GM23248 (cell line): ENCODE measurements at regions not wholly inside any gene's neighbourhood (a gene's known extent, or its start where the extent isn't known, plus 50 kb on each side); places are given as distances from the start of the nearest gene placed in this dataset.

Source experiments
- DNase-seq: peaks from one replicate; pipeline ENCODE4 v3.0.0-alpha.2; 2015
- H2AFZ ChIP-seq: fragments of 200-600 bp; sonication (generic); 2 replicates; pipeline ENCODE4 v1.6.1; 2016; ENCODE audit warnings: antibody characterized with exemption
- H3F3A ChIP-seq: fragments of 200-600 bp; sonication (generic); 2 replicates; pipeline ENCODE4 v1.6.1; 2016; ENCODE audit warnings: mild to moderate bottlenecking, antibody characterized with exemption, mixed run types; ENCODE audit not compliant: insufficient read depth
- H3K27ac ChIP-seq: fragments of 200-600 bp; sonication (generic); 2 replicates; pipeline ENCODE4 v1.5.1; 2016; ENCODE audit warnings: mild to moderate bottlenecking
- H3K27me3 ChIP-seq: fragments of 200-600 bp; sonication (generic); replicated peaks from 2 replicates; pipeline ENCODE4 v1.6.1; 2016; ENCODE audit warnings: mild to moderate bottlenecking; ENCODE audit not compliant: insufficient read depth
- H3K36me3 ChIP-seq: fragments of 200-600 bp; sonication (generic); 2 replicates; pipeline ENCODE4 v1.6.1; 2016; ENCODE audit warnings: low read depth, mild to moderate bottlenecking
- H3K4me1 ChIP-seq: fragments of 200-600 bp; sonication (generic); 2 replicates; pipeline ENCODE4 v1.6.1; 2016; ENCODE audit warnings: mild to moderate bottlenecking; ENCODE audit not compliant: insufficient read depth
- H3K4me2 ChIP-seq: fragments of 200-600 bp; sonication (generic); one replicate; pipeline ENCODE4 v1.6.1; 2016; ENCODE audit warnings: mild to moderate bottlenecking; ENCODE audit not compliant: unreplicated experiment
- H3K4me3 ChIP-seq: fragments of 200-600 bp; sonication (generic); 2 replicates; pipeline ENCODE4 v1.5.1; 2016; ENCODE audit warnings: mild to moderate bottlenecking
- H3K79me2 ChIP-seq: fragments of 200-600 bp; sonication (generic); 2 replicates; pipeline ENCODE4 v1.6.1; 2016; ENCODE audit warnings: mild to moderate bottlenecking; ENCODE audit not compliant: insufficient read depth
- H3K9ac ChIP-seq: fragments of 200-600 bp; sonication (generic); 2 replicates; pipeline ENCODE4 v1.6.1; 2016; ENCODE audit warnings: mild to moderate bottlenecking
- H3K9me2 ChIP-seq: fragments of 200-600 bp; sonication (generic); 2 replicates; pipeline ENCODE4 v1.6.1; 2016; ENCODE audit warnings: mixed run types, mild to moderate bottlenecking, moderate library complexity; ENCODE audit not compliant: insufficient read depth
- H3K9me3 ChIP-seq: fragments of 200-600 bp; sonication (generic); one replicate; pipeline ENCODE4 v1.6.1; 2017; ENCODE audit warnings: low read depth
- H4K20me1 ChIP-seq: fragments of 200-600 bp; sonication (generic); 2 replicates; pipeline ENCODE4 v1.6.0; 2016; ENCODE audit not compliant: insufficient read depth
- EZH2 ChIP-seq: fragments of 200-600 bp; sonication (generic); IDR thresholded peaks from 2 replicates; pipeline ENCODE4 v1.6.1; 2018; ENCODE audit warnings: antibody characterized with exemption, mild to moderate bottlenecking; ENCODE audit not compliant: insufficient read depth, poor library complexity, severe bottlenecking
- EZH2phosphoT487 ChIP-seq: fragments of 200-600 bp; sonication (generic); IDR thresholded peaks from 2 replicates; pipeline ENCODE4 v1.6.1; 2018; ENCODE audit warnings: antibody characterized with exemption, moderate library complexity, mild to moderate bottlenecking, low read depth; ENCODE audit not compliant: insufficient read depth
- WGBS, 2 experiments: methylation state at CpG; one replicate each; pipeline ENCODE4 v1.1.6; 2015 to 2017; ENCODE audit warnings: low lambda C conversion rate in 2 of 2, low coverage in 1 of 2; ENCODE audit errors: missing lambda C conversion rate in 2 of 2; 5-methylcytosine and 5-hydroxymethylcytosine counted together
- in situ Hi-C: fragments of 300-500 bp; cut with MboI; formaldehyde crosslinking; loops from 2 replicates; pipeline ENCODE4 v1.15.0; 2020

GRCh38 chr3:135756106-135756668 lies 209.3 kb upstream of the PPP2R3A start:
- Histone ChIP-seq H3F3A (no peaks in the 10 kb centered on the region), H3K4me3 (no peak overlapping the region), H3K4me2 (no peak overlapping the region), H3K9me2 (no peaks in the 10 kb centered on the region), H2AFZ (no peak overlapping the region), H3K79me2 (no peaks in the 10 kb centered on the region), H3K9ac (no peak overlapping the region), H4K20me1 (no peaks in the 10 kb centered on the region), H3K9me3 (no peaks in the 10 kb centered on the region), H3K36me3 (no peaks in the 10 kb centered on the region), H3K4me1 (no peaks in the 10 kb centered on the region), H3K27me3 (no peaks in the 10 kb centered on the region), H3K27ac (no peak overlapping the region)
- 4% methylated on average over 3 of the region's 3 CpGs for WGBS, 2 experiments
- in situ Hi-C loops = no loop called here
- no peak for TF ChIP-seq EZH2phosphoT487
- TF ChIP-seq EZH2 = no peak
- DNase-seq = no peak

- Histone ChIP-seq H3K36me3 (no peaks in the 10 kb centered on the region), H3K4me3 (no peak overlapping the region), H3K9me3 (no peaks in the 10 kb centered on the region), H2AFZ (no peak overlapping the region), H3K4me2 (no peak overlapping the region), H3K27me3 (no peaks in the 10 kb centered on the region), H4K20me1 (no peaks in the 10 kb centered on the region), H3K27ac (no peak overlapping the region), H3K79me2 (no peaks in the 10 kb centered on the region), H3K4me1 (no peaks in the 10 kb centered on the region), H3K9me2 (no peaks in the 10 kb centered on the region), H3F3A (no peaks in the 10 kb centered on the region), H3K9ac (no peak overlapping the region)
- in situ Hi-C loops = no loop called here
- no peak for DNase-seq
- 41 to 46% methylated on average over 4 of the region's 4 CpGs for WGBS, 2 experiments
- no peak for TF ChIP-seq EZH2
- TF ChIP-seq EZH2phosphoT487 = no peak
These were observed 208.1 kb upstream of the PPP2R3A start for GRCh38 chr3:135757421-135757820.

- Histone ChIP-seq H2AFZ (no peak overlapping the region), H3K4me1 (no peaks in the 10 kb centered on the region), H3K4me3 (no peak overlapping the region), H3K27ac (no peak overlapping the region), H3K4me2 (no peak overlapping the region), H3K9ac (no peak overlapping the region), H3K27me3 (no peaks in the 10 kb centered on the region), H3K36me3 (no peaks in the 10 kb centered on the region), H3K9me2 (no peaks in the 10 kb centered on the region), H3K9me3 (no peaks in the 10 kb centered on the region), H3F3A (no peaks in the 10 kb centered on the region), H4K20me1 (no peaks in the 10 kb centered on the region), H3K79me2 (no peaks in the 10 kb centered on the region)
- 41 to 50% methylated on average over 1 of the region's 1 CpG for WGBS, 2 experiments
- no peak for DNase-seq
- TF ChIP-seq EZH2phosphoT487 (no peak), EZH2 (no peak)
- in situ Hi-C loops = no loop called here
These were observed 206.6 kb upstream of the PPP2R3A start for GRCh38 chr3:135758961-135759360.

- Histone ChIP-seq H3F3A (no peaks in the 10 kb centered on the region), H2AFZ (no peak overlapping the region), H3K9me2 (no peaks in the 10 kb centered on the region), H3K36me3 (no peaks in the 10 kb centered on the region), H3K4me3 (no peak overlapping the region), H4K20me1 (no peaks in the 10 kb centered on the region), H3K9ac (no peak overlapping the region), H3K79me2 (no peaks in the 10 kb centered on the region), H3K4me1 (no peaks in the 10 kb centered on the region), H3K4me2 (no peak overlapping the region), H3K27me3 (no peaks in the 10 kb centered on the region), H3K27ac (no peak overlapping the region), H3K9me3 (no peaks in the 10 kb centered on the region)
- no peak for DNase-seq
- 36 to 45% methylated on average over 3 of the region's 3 CpGs for WGBS, 2 experiments
- no peak for TF ChIP-seq EZH2phosphoT487
- TF ChIP-seq EZH2 = no peak
- in situ Hi-C loops = no loop called here
These were observed 205.9 kb upstream of the PPP2R3A start for GRCh38 chr3:135759651-135760050.

GRCh38 chr3:135760581-135760980 lies 204.9 kb upstream of the PPP2R3A start:
- Histone ChIP-seq H3K4me2 (no peak overlapping the region), H4K20me1 (no peaks in the 10 kb centered on the region), H2AFZ (no peak overlapping the region), H3K27me3 (no peaks in the 10 kb centered on the region), H3F3A (no peaks in the 10 kb centered on the region), H3K9me2 (no peaks in the 10 kb centered on the region), H3K79me2 (no peaks in the 10 kb centered on the region), H3K4me1 (no peaks in the 10 kb centered on the region), H3K27ac (no peak overlapping the region), H3K9me3 (no peaks in the 10 kb centered on the region), H3K36me3 (no peaks in the 10 kb centered on the region), H3K9ac (no peak overlapping the region), H3K4me3 (no peak overlapping the region)
- in situ Hi-C loops = no loop called here
- TF ChIP-seq EZH2phosphoT487 = no peak
- no peak for TF ChIP-seq EZH2
- 27 to 37% methylated on average over 3 of the region's 3 CpGs for WGBS, 2 experiments
- DNase-seq = no peak
